Activated CD4-positive, alpha-beta memory T cell treated with anti-CD3 and anti-CD28 coated beads, Interleukin-2, amount 10 ng/mL, durations not matched to agents 7 days and 5 days (primary cell): ENCODE measurements at regions not wholly inside any gene's neighbourhood (a gene's known extent, or its start where the extent isn't known, plus 50 kb on each side); places are given as distances from the start of the nearest gene placed in this dataset.

Source experiments
- CTCF ChIA-PET: fragments of 350-600 bp; sonication (Branson Sonifier 250); formaldehyde crosslinking; loops from one replicate; lab custom pipeline; 2021; ENCODE audit warnings: antibody characterized with exemption, inconsistent platforms; lab: Charles Lee
- POLR2A ChIA-PET: fragments of 350-600 bp; sonication (Branson Sonifier 250); formaldehyde crosslinking; loops from one replicate; lab custom pipeline; 2021; ENCODE audit warnings: antibody characterized with exemption; lab: Charles Lee
- DNase-seq: peaks from one replicate; pipeline ENCODE4 v3.0.0-alpha.2; 2020
- H3K27ac Mint-ChIP-seq: one replicate; pipeline ENCODE4 v1.8.0; 2021; ENCODE audit warnings: mild to moderate bottlenecking, mixed read lengths
- H3K27me3 Mint-ChIP-seq: one replicate; pipeline ENCODE4 v1.8.0; 2021; ENCODE audit warnings: mixed read lengths
- H3K36me3 Mint-ChIP-seq: one replicate; pipeline ENCODE4 v1.8.0; 2021; ENCODE audit warnings: low read depth, mixed read lengths
- H3K4me1 Mint-ChIP-seq: one replicate; pipeline ENCODE4 v1.8.0; 2021; ENCODE audit warnings: mixed read lengths
- H3K4me3 Mint-ChIP-seq: one replicate; pipeline ENCODE4 v1.8.0; 2021; ENCODE audit warnings: mild to moderate bottlenecking, mixed read lengths
- H3K9me3 Mint-ChIP-seq: one replicate; pipeline ENCODE4 v1.8.0; 2021; ENCODE audit warnings: mixed read lengths

GRCh38 chr5:6194261-6194875 is 184.0 kb downstream of the MED10 start:
- POLR2A ChIA-PET = no interaction called here
- Mint-ChIP-seq H3K9me3 (no peaks in the 10 kb centered on the region), H3K4me3 (no peak overlapping the region), H3K27ac (no peak overlapping the region), H3K27me3 (no peaks in the 10 kb centered on the region), H3K36me3 (no peaks in the 10 kb centered on the region), H3K4me1 (no peaks in the 10 kb centered on the region)
- CTCF ChIA-PET = no interaction called here
- DNase-seq = no peak

- H3K9me3 Mint-ChIP-seq = no peaks in the 10 kb centered on the region
- H3K4me1 Mint-ChIP-seq = no peaks in the 10 kb centered on the region
- no peaks in the 10 kb centered on the region for H3K36me3 Mint-ChIP-seq
- no peak overlapping the region for H3K4me3 Mint-ChIP-seq
- POLR2A ChIA-PET = no interaction called here
- H3K27me3 Mint-ChIP-seq = no peaks in the 10 kb centered on the region
- CTCF ChIA-PET = no interaction called here
- DNase-seq = no peak
- H3K27ac Mint-ChIP-seq = no peak overlapping the region
These were observed 185.0 kb downstream of the MED10 start for GRCh38 chr5:6193310-6193709.

DNA sequence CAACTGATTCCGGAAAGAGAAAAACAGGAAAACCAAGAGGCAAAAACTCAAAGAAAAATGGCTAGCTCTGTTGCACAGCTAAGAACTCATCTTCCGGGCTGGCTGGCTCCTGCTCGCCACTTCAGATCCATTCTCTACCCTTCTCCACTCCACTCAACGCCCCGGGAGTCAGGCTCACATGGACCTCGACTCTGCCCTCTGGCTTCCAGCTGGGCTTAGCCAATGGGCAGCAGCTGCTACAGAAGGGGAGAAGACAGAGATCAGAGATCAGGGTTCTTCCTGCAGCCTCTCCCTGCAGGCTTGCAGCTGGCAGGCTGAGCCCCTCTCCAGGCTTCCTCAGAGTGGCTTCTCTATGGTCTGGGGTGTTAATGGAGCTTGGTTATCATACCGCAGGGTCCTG is 187.5 kb downstream of the MED10 start:
- no peak for DNase-seq
- Mint-ChIP-seq H3K4me3 (no peak overlapping the region), H3K27ac (no peak overlapping the region), H3K9me3 (no peaks in the 10 kb centered on the region), H3K36me3 (no peaks in the 10 kb centered on the region), H3K4me1 (no peaks in the 10 kb centered on the region), H3K27me3 (no peaks in the 10 kb centered on the region)
- ChIA-PET POLR2A (no interaction called here), CTCF (no interaction called here)

GRCh38 chr5:6188976-6189375 is 189.4 kb downstream of the MED10 start:
- no peaks in the 10 kb centered on the region for H3K36me3 Mint-ChIP-seq
- ChIA-PET CTCF (no interaction called here), POLR2A (no interaction called here)
- no peak overlapping the region for H3K27ac Mint-ChIP-seq
- no peaks in the 10 kb centered on the region for H3K27me3 Mint-ChIP-seq
- no peaks in the 10 kb centered on the region for H3K4me1 Mint-ChIP-seq
- no peak overlapping the region for H3K4me3 Mint-ChIP-seq
- H3K9me3 Mint-ChIP-seq = no peaks in the 10 kb centered on the region
- no peak for DNase-seq

GRCh38 chr5:6188344-6188743 is 190.0 kb downstream of the MED10 start:
- ChIA-PET POLR2A (no interaction called here), CTCF (no interaction called here)
- no peak overlapping the region for H3K27ac Mint-ChIP-seq
- no peaks in the 10 kb centered on the region for H3K4me1 Mint-ChIP-seq
- no peak overlapping the region for H3K4me3 Mint-ChIP-seq
- H3K9me3 Mint-ChIP-seq = no peaks in the 10 kb centered on the region
- DNase-seq = no peak
- no peaks in the 10 kb centered on the region for H3K36me3 Mint-ChIP-seq
- no peaks in the 10 kb centered on the region for H3K27me3 Mint-ChIP-seq

DNA sequence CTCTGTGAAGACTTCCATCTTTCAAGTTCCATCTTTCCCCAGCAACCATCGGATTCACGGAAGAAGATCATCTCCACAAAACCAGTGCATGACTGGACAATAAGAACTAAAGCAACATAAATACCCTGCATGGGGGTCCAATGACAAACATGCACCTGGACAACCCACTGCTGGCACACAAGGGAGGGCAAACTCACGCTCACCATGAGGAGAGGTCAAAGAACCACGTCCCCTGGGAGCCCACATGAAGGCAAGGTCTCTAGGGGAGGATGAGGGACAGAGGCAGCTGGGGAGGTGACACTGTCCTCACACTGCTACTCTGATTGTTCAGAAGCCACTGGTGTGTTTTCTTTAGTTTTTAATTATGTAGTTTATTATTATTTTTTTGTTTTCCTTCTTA is 190.8 kb downstream of the MED10 start:
- Mint-ChIP-seq H3K36me3 (no peaks in the 10 kb centered on the region), H3K4me3 (no peak overlapping the region), H3K4me1 (no peaks in the 10 kb centered on the region), H3K27ac (no peak overlapping the region), H3K9me3 (no peaks in the 10 kb centered on the region), H3K27me3 (no peaks in the 10 kb centered on the region)
- POLR2A ChIA-PET = no interaction called here
- CTCF ChIA-PET = no interaction called here
- no peak for DNase-seq

GRCh38 chr5:6185574-6185973 is 192.8 kb downstream of the MED10 start:
- Mint-ChIP-seq H3K4me1 (no peaks in the 10 kb centered on the region), H3K9me3 (no peaks in the 10 kb centered on the region), H3K27ac (no peak overlapping the region), H3K4me3 (no peak overlapping the region), H3K27me3 (no peaks in the 10 kb centered on the region), H3K36me3 (no peaks in the 10 kb centered on the region)
- ChIA-PET CTCF (no interaction called here), POLR2A (no interaction called here)
- no peak for DNase-seq

DNA sequence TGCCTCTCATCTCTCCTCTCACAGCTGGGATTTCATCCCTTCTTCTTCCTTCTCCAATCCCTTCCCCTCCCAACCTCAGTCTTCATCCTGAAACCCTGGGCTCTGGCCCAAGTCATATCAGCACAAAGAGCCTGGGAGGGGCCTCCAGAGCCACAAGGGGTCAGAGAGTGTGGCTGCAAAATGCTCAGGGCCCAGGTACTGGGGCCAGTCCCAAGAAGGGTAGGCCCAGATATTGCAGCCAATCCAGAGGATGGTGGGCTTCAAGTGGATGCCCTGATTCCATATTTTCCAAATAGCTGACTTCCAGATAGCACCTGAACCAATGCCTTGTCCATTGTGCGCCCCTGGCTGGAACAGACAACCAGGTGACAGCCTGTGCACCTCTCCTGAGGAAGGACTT is 193.9 kb downstream of the MED10 start:
- no peak overlapping the region for H3K4me3 Mint-ChIP-seq
- POLR2A ChIA-PET = no interaction called here

DNA sequence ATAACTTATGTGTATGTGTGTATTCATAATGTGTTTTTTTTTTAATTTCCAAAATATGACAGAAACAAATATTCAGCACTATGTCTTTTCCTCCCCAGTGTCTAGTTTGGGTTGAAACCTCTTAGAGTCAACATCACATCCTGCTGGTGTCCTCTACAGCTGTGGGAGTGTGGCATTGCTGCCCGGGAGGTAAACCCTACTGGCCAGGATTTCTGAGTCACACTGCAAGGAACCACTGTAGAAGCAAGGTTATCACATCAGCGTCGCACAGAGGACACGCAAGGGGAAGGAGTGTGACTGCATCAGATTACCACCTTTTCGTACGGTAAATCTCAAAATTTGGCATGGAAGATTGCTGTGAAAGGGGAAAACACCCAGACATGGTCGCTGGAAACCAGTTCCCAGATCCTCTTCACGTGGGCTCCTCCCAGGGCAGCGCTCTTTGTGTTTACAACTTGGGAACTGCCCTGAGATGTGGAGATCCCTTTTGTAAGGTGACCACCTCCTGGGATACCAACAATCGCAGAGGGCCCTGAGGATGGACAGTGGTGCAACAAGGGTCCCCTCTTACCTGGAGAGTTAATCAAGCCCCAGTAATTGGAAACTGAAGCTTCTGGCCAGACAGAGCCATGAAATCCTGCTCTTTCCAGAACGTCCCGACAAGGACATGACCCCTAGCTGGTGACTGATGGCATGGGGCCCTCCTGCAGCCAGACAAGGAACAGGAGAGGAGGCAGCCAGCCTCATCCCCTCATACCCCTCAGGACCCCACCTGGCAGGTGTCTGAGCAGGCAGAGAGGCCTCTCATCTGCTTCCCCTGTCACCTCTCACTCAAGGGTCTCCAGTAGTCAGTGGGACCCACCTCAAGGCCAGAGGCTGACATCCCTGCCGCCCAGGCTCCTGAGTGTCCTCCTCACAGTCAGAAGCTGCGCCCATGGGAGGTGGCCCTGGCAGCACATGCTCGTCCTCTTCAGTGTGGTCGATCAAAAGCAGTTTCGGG is 194.7 kb downstream of the MED10 start:
- ChIA-PET CTCF (no interaction called here), POLR2A (no interaction called here)
- no peaks in the 10 kb centered on the region for H3K4me1 Mint-ChIP-seq
- H3K27ac Mint-ChIP-seq = no peak overlapping the region
- DNase-seq = no peak
- H3K9me3 Mint-ChIP-seq = no peaks in the 10 kb centered on the region
- no peak overlapping the region for H3K4me3 Mint-ChIP-seq
- no peaks in the 10 kb centered on the region for H3K27me3 Mint-ChIP-seq
- no peaks in the 10 kb centered on the region for H3K36me3 Mint-ChIP-seq

More for the DNA sequence above, 193.9 kb downstream of the MED10 start:
- CTCF ChIA-PET = no interaction called here
- no peak for DNase-seq
- H3K4me1 Mint-ChIP-seq = no peaks in the 10 kb centered on the region
- no peaks in the 10 kb centered on the region for H3K36me3 Mint-ChIP-seq
- no peak overlapping the region for H3K27ac Mint-ChIP-seq
- no peaks in the 10 kb centered on the region for H3K27me3 Mint-ChIP-seq
- H3K9me3 Mint-ChIP-seq = no peaks in the 10 kb centered on the region

DNA sequence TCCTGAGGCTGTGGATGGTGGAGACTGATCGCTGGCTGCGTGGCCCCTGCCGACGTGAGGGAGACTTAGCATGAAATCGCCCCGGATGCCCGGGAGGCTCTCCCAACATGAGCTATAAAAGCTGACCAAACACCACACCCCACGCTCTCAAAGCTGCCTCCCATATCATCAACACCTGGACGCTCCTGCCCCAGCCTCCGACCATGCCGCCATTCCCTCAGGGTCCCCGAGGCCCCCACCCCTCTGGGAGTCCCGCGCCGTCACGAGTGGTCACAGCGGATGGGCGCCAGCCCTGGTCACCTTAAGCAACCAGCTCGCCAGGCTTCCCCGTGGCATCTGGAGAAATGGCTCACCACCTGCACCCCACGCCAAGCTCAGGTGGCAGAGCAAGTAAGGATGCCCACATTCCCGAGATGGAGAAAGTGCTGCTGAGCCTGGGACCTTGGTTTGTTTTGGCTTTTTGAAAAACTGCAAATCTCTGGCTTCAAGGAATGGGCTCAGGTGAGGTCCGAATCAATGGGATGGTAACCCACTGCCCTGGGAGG is 196.0 kb downstream of the MED10 start:
- Mint-ChIP-seq H3K4me1 (no peaks in the 10 kb centered on the region), H3K27ac (no peak overlapping the region), H3K9me3 (no peaks in the 10 kb centered on the region), H3K36me3 (no peaks in the 10 kb centered on the region), H3K27me3 (no peaks in the 10 kb centered on the region), H3K4me3 (no peak overlapping the region)
- ChIA-PET CTCF (no interaction called here), POLR2A (no interaction called here)
- no peak for DNase-seq

GRCh38 chr5:6181871-6182270 is 196.5 kb downstream of the MED10 start:
- H3K9me3 Mint-ChIP-seq = no peaks in the 10 kb centered on the region
- no peaks in the 10 kb centered on the region for H3K4me1 Mint-ChIP-seq
- H3K27me3 Mint-ChIP-seq = no peaks in the 10 kb centered on the region
- H3K27ac Mint-ChIP-seq = no peak overlapping the region
- DNase-seq = no peak
- POLR2A ChIA-PET = no interaction called here
- H3K36me3 Mint-ChIP-seq = no peaks in the 10 kb centered on the region
- CTCF ChIA-PET = no interaction called here
- no peak overlapping the region for H3K4me3 Mint-ChIP-seq

- Mint-ChIP-seq H3K36me3 (no peaks in the 10 kb centered on the region), H3K27me3 (no peaks in the 10 kb centered on the region), H3K4me1 (no peaks in the 10 kb centered on the region), H3K9me3 (no peaks in the 10 kb centered on the region), H3K4me3 (no peak overlapping the region), H3K27ac (no peak overlapping the region)
- POLR2A ChIA-PET = no interaction called here
- CTCF ChIA-PET = no interaction called here
- DNase-seq = no peak
These were observed 197.1 kb downstream of the MED10 start for GRCh38 chr5:6181147-6181729.

- no peaks in the 10 kb centered on the region for H3K27me3 Mint-ChIP-seq
- no peak for DNase-seq
- no peaks in the 10 kb centered on the region for H3K36me3 Mint-ChIP-seq
- no peak overlapping the region for H3K27ac Mint-ChIP-seq
- ChIA-PET POLR2A (no interaction called here), CTCF (no interaction called here)
- no peak overlapping the region for H3K4me3 Mint-ChIP-seq
- no peaks in the 10 kb centered on the region for H3K9me3 Mint-ChIP-seq
- no peaks in the 10 kb centered on the region for H3K4me1 Mint-ChIP-seq
These were observed 198.0 kb downstream of the MED10 start for GRCh38 chr5:6180231-6180872.
